ENCODE measurements at regions not wholly inside any gene's neighbourhood (a gene's known extent, or its start where the extent isn't known, plus 50 kb on each side); places are given as distances from the start of the nearest gene placed in this dataset.

- TF ChIP-seq ZNF329 (CRISPR knock-in tag; IDR thresholded peaks at IDR 0.05; ENCODE audit: low read depth), result no peak
- CTCF ChIA-PET (ENCODE audit: low intra/inter-chr PET ratio, low total read pairs), result no interaction called here
These were observed 1163.0 kb downstream of the DIAPH3 start for GRCh38 chr13:59000770-59001169.

GRCh38 chr13:59012731-59013130, 1151.0 kb downstream of the DIAPH3 start:
- Histone ChIP-seq H3K9me3 (ENCODE audit: low read length) (no peaks in the 10 kb centered on the region), H3K4me3 (replicated peaks in 1 of 3; ENCODE audit: insufficient read depth in 1 of 3, low read depth in 2 of 3, low read length in 3 of 3) (no peak overlapping the region), H3K4me2 (ENCODE audit: low read depth, low read length) (no peak overlapping the region), H3K9ac (ENCODE audit: insufficient read depth, low read depth, low read length) (no peak overlapping the region), H3K36me3 (replicated peaks in 1 of 2; ENCODE audit: control insufficient read depth in 1 of 2, insufficient read depth in 2 of 2, low read length in 2 of 2) (no peaks in the 10 kb centered on the region), H3K4me1 (ENCODE audit: insufficient read depth, low read length) (no peaks in the 10 kb centered on the region), H3K79me2 (ENCODE audit: insufficient read depth, low read length) (no peaks in the 10 kb centered on the region), H3K27ac (ENCODE audit: extremely low read length, insufficient read depth, low read length) (no peak overlapping the region), H3K27me3 (ENCODE audit: control insufficient read depth in 1 of 2, insufficient read depth in 2 of 2, low read length in 2 of 2) (no peaks in the 10 kb centered on the region), H2AFZ (ENCODE audit: low read length) (no peak overlapping the region), H4K20me1 (ENCODE audit: insufficient read depth, low read length) (no peaks in the 10 kb centered on the region)
- ChIA-PET POLR2A (no interaction called here), CTCF (ENCODE audit: low intra/inter-chr PET ratio, low total read pairs) (no interaction called here)
- ATAC-seq (no peak), DNase-seq (ENCODE audit: low spot score) (no peak), FAIRE-seq (no peak)
- in situ Hi-C loops (cut with HindIII; ENCODE audit: extremely low pct_ligation_motif_present, low pct_unique_long_range_greater_than_20kb) (no loop called here), intact Hi-C loops (cut with micrococcal nuclease; ENCODE audit: unreplicated experiment) (no loop called here)
- no TSS peak for BruUV-seq (replicated peaks)
- WGBS (ENCODE audit: low lambda C conversion rate), result 40% methylated on average over 9 of the region's 11 CpGs
- TF ChIP-seq ZNF512 (CRISPR knock-in tag; IDR thresholded peaks at IDR 0.05) (no peak), SMC3 (IDR thresholded peaks at IDR 0.05; ENCODE audit: low read length) (no peak), MYC (CRISPR knock-in tag; IDR thresholded peaks at IDR 0.05; ENCODE audit: borderline replicate concordance) (no peak), HMGA1 (CRISPR knock-in tag; conservative IDR thresholded peaks at IDR 0.05) (no peak), IRX3 (CRISPR knock-in tag; IDR thresholded peaks at IDR 0.05; ENCODE audit: borderline replicate concordance, low read depth) (no peak), STAT5B (CRISPR knock-in tag; IDR thresholded peaks at IDR 0.05) (no peak), ZNF18 (CRISPR knock-in tag; IDR thresholded peaks at IDR 0.05; ENCODE audit: insufficient replicate concordance) (no peak), MTERF4 (CRISPR knock-in tag; IDR thresholded peaks at IDR 0.05) (no peak), YY1 (IDR thresholded peaks at IDR 0.05; ENCODE audit: insufficient read depth, insufficient replicate concordance, low read depth, low read length) (no peak), IKZF4 (CRISPR knock-in tag; IDR thresholded peaks at IDR 0.05; ENCODE audit: borderline replicate concordance, low read depth, not compliant biosample characterization) (no peak), HIVEP1 (CRISPR knock-in tag; IDR thresholded peaks at IDR 0.05) (no peak), ZNF275 (CRISPR knock-in tag; IDR thresholded peaks at IDR 0.05; ENCODE audit: borderline replicate concordance) (no peak), ZNF446 (CRISPR knock-in tag; IDR thresholded peaks at IDR 0.05) (no peak)

More at GRCh38 chr13:59000770-59001169, 1163.0 kb downstream of the DIAPH3 start:
- no peaks in the 10 kb centered on the region for H4K20me1 ChIP-seq (ENCODE audit: insufficient read depth, low read length)
- no peak for FAIRE-seq
- no peaks in the 10 kb centered on the region for H3K27me3 ChIP-seq (ENCODE audit: control insufficient read depth in 1 of 2, insufficient read depth in 2 of 2, low read length in 2 of 2)
- H3K79me2 ChIP-seq (ENCODE audit: insufficient read depth, low read length), result no peaks in the 10 kb centered on the region
- H2AFZ ChIP-seq (ENCODE audit: low read length), result no peak overlapping the region
- no peak for ATAC-seq
- no peak overlapping the region for H3K4me3 ChIP-seq (replicated peaks in 1 of 3; ENCODE audit: insufficient read depth in 1 of 3, low read depth in 2 of 3, low read length in 3 of 3)
- POLR2A ChIA-PET, result no interaction called here
- no peak overlapping the region for H3K27ac ChIP-seq (ENCODE audit: extremely low read length, insufficient read depth, low read length)
- no peak for DNase-seq (ENCODE audit: low spot score)
- intact Hi-C loops (cut with micrococcal nuclease; ENCODE audit: unreplicated experiment) (no loop called here), in situ Hi-C loops (cut with HindIII; ENCODE audit: extremely low pct_ligation_motif_present, low pct_unique_long_range_greater_than_20kb) (no loop called here)
- 0 out of 2 replicates have a peak, but pooled peaks cover 6% of the 10 kb centered on the region for H3K9me3 ChIP-seq (ENCODE audit: low read length)
- H3K9ac ChIP-seq (ENCODE audit: insufficient read depth, low read depth, low read length), result no peak overlapping the region
- H3K36me3 ChIP-seq (replicated peaks in 1 of 2; ENCODE audit: control insufficient read depth in 1 of 2, insufficient read depth in 2 of 2, low read length in 2 of 2), result no peaks in the 10 kb centered on the region
- BruUV-seq (replicated peaks), result no TSS peak
- no peaks in the 10 kb centered on the region for H3K4me1 ChIP-seq (ENCODE audit: insufficient read depth, low read length)
- no peak overlapping the region for H3K4me2 ChIP-seq (ENCODE audit: low read depth, low read length)

Measured in HepG2 (cell line).